ENCODE measurements at regions not wholly inside any gene's neighbourhood (a gene's known extent, or its start where the extent isn't known, plus 50 kb on each side); places are given as distances from the start of the nearest gene placed in this dataset.

DNA sequence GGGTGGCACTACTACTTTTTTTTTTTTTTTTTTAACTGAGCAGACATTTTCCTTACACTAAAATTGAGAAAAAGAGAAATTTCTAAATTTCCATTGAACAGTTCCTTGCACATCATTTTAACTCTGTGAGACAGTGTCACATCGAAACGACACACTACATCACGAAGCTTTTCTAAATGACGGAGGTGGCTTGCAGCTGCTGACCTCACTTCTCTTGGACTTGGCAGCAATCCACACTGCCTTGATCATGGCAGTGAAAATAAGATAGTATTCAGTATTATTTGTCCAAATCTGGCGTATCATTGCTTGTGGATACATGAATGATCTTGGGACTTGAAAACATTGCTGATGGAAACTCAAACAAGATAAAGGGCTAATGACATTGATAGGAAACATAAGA lies 80.3 kb upstream of the CYYR1 start:
- DNase-seq (ENCODE audit: low read depth), result no peak
- Histone ChIP-seq H3K79me2 (ENCODE audit: insufficient read depth, low read length) (no peaks in the 10 kb centered on the region), H4K20me1 (ENCODE audit: insufficient read depth, low read length) (no peaks in the 10 kb centered on the region), H3K27me3 (ENCODE audit: insufficient read depth, low read length) (no peaks in the 10 kb centered on the region), H3K9ac (ENCODE audit: low read length) (no peak overlapping the region), H3K27ac (ENCODE audit: low read depth, low read length) (no peak overlapping the region), H3K36me3 (ENCODE audit: insufficient read depth, low read length) (no peaks in the 10 kb centered on the region), H3K9me3 (ENCODE audit: insufficient read depth, low read depth, low read length) (no peaks in the 10 kb centered on the region), H3K4me3 (ENCODE audit: insufficient read depth, low read depth, low read length) (no peak overlapping the region), H3K4me2 (ENCODE audit: low read length) (no peak overlapping the region), H3K4me1 (ENCODE audit: insufficient read depth, low read length) (no peaks in the 10 kb centered on the region), H2AFZ (ENCODE audit: low read depth, low read length) (no peak overlapping the region)
- H3K27me3 Mint-ChIP-seq (ENCODE audit: low read depth, unreplicated experiment), result peaks cover 1% of the 10 kb centered on the region
- no peaks in the 10 kb centered on the region for H3K9me3 Mint-ChIP-seq (ENCODE audit: unreplicated experiment)
- H3K36me3 Mint-ChIP-seq (ENCODE audit: low read depth, unreplicated experiment), result peaks cover 2% of the 10 kb centered on the region
- no peaks in the 10 kb centered on the region for H3K4me1 Mint-ChIP-seq (ENCODE audit: low read depth, unreplicated experiment)
- TF ChIP-seq EZH2 (IDR thresholded peaks at IDR 0.05; ENCODE audit: insufficient read depth, low read length), result no peak
- TF ChIP-seq, protein P1, sequence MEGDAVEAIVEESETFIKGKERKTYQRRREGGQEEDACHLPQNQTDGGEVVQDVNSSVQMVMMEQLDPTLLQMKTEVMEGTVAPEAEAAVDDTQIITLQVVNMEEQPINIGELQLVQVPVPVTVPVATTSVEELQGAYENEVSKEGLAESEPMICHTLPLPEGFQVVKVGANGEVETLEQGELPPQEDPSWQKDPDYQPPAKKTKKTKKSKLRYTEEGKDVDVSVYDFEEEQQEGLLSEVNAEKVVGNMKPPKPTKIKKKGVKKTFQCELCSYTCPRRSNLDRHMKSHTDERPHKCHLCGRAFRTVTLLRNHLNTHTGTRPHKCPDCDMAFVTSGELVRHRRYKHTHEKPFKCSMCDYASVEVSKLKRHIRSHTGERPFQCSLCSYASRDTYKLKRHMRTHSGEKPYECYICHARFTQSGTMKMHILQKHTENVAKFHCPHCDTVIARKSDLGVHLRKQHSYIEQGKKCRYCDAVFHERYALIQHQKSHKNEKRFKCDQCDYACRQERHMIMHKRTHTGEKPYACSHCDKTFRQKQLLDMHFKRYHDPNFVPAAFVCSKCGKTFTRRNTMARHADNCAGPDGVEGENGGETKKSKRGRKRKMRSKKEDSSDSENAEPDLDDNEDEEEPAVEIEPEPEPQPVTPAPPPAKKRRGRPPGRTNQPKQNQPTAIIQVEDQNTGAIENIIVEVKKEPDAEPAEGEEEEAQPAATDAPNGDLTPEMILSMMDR (IDR thresholded peaks at IDR 0.05; ENCODE audit: insufficient read depth, low read depth, low read length), result no peak
- no peak overlapping the region for H3K27ac Mint-ChIP-seq (ENCODE audit: unreplicated experiment)
- FAIRE-seq, result no peak
- no peak overlapping the region for H3K4me3 Mint-ChIP-seq (ENCODE audit: unreplicated experiment)

- no peaks in the 10 kb centered on the region for H3K9me3 ChIP-seq (ENCODE audit: insufficient read depth, low read depth, low read length)
- Mint-ChIP-seq H3K27me3 (ENCODE audit: low read depth, unreplicated experiment) (peaks cover 1% of the 10 kb centered on the region), H3K4me1 (ENCODE audit: low read depth, unreplicated experiment) (no peaks in the 10 kb centered on the region), H3K9me3 (ENCODE audit: unreplicated experiment) (no peaks in the 10 kb centered on the region), H3K36me3 (ENCODE audit: low read depth, unreplicated experiment) (peaks cover 2% of the 10 kb centered on the region), H3K27ac (ENCODE audit: unreplicated experiment) (no peak overlapping the region), H3K4me3 (ENCODE audit: unreplicated experiment) (no peak overlapping the region)
- TF ChIP-seq EZH2 (IDR thresholded peaks at IDR 0.05; ENCODE audit: insufficient read depth, low read length), result no peak
- TF ChIP-seq, protein P1 (IDR thresholded peaks at IDR 0.05; ENCODE audit: insufficient read depth, low read depth, low read length), result no peak
- DNase-seq (ENCODE audit: low read depth), result no peak
- no peaks in the 10 kb centered on the region for H3K36me3 ChIP-seq (ENCODE audit: insufficient read depth, low read length)
- H3K9ac ChIP-seq (ENCODE audit: low read length), result no peak overlapping the region
- no peaks in the 10 kb centered on the region for H3K79me2 ChIP-seq (ENCODE audit: insufficient read depth, low read length)
- no peak overlapping the region for H3K4me3 ChIP-seq (ENCODE audit: insufficient read depth, low read depth, low read length)
- no peaks in the 10 kb centered on the region for H3K27me3 ChIP-seq (ENCODE audit: insufficient read depth, low read length)
- H3K4me2 ChIP-seq (ENCODE audit: low read length), result no peak overlapping the region
- no peak for FAIRE-seq
- H3K4me1 ChIP-seq (ENCODE audit: insufficient read depth, low read length), result no peaks in the 10 kb centered on the region
- H2AFZ ChIP-seq (ENCODE audit: low read depth, low read length), result no peak overlapping the region
- H3K27ac ChIP-seq (ENCODE audit: low read depth, low read length), result no peak overlapping the region
- H4K20me1 ChIP-seq (ENCODE audit: insufficient read depth, low read length), result no peaks in the 10 kb centered on the region
Observed at GRCh38 chr21:26652854-26653253, 79.8 kb upstream of the CYYR1 start.

DNA sequence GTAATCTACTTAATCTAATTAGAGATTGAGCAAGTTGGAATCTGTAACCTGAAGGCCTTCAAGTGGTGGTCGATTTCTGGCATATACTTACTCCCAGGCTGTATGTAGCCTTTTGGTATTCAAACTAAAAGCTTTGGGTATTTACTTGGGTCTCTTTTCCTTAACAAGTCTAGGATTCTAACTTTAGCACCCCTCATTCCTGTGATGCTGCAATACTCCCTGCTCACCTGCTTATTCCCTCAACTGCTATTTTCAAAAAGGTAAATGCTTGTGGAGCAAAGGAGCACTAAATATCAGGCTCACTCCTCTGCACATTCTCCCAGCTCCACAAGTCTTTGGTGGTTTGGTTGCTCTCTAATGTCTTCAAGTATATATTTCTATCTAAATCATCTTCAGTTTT lies 68.0 kb upstream of the CYYR1 start:
- no peak overlapping the region for H3K4me3 Mint-ChIP-seq (ENCODE audit: unreplicated experiment)
- H3K27ac Mint-ChIP-seq (ENCODE audit: unreplicated experiment), result no peak overlapping the region
- H3K36me3 Mint-ChIP-seq (ENCODE audit: low read depth, unreplicated experiment), result no peaks in the 10 kb centered on the region
- DNase-seq (ENCODE audit: low read depth) (no peak), FAIRE-seq (no peak)
- no peaks in the 10 kb centered on the region for H3K4me1 Mint-ChIP-seq (ENCODE audit: low read depth, unreplicated experiment)
- Histone ChIP-seq H3K4me2 (ENCODE audit: low read length) (no peak overlapping the region), H3K79me2 (ENCODE audit: insufficient read depth, low read length) (no peaks in the 10 kb centered on the region), H3K4me1 (ENCODE audit: insufficient read depth, low read length) (no peaks in the 10 kb centered on the region), H3K9me3 (ENCODE audit: insufficient read depth, low read depth, low read length) (no peaks in the 10 kb centered on the region), H2AFZ (ENCODE audit: low read depth, low read length) (no peak overlapping the region), H3K27me3 (ENCODE audit: insufficient read depth, low read length) (no peaks in the 10 kb centered on the region), H4K20me1 (ENCODE audit: insufficient read depth, low read length) (no peaks in the 10 kb centered on the region), H3K4me3 (ENCODE audit: insufficient read depth, low read depth, low read length) (no peak overlapping the region), H3K36me3 (ENCODE audit: insufficient read depth, low read length) (no peaks in the 10 kb centered on the region), H3K27ac (ENCODE audit: low read depth, low read length) (no peak overlapping the region), H3K9ac (ENCODE audit: low read length) (no peak overlapping the region)
- peaks cover 7% of the 10 kb centered on the region for H3K9me3 Mint-ChIP-seq (ENCODE audit: unreplicated experiment)
- TF ChIP-seq, protein P1 (IDR thresholded peaks at IDR 0.05; ENCODE audit: insufficient read depth, low read depth, low read length), result no peak
- TF ChIP-seq EZH2 (IDR thresholded peaks at IDR 0.05; ENCODE audit: insufficient read depth, low read length), result no peak
- H3K27me3 Mint-ChIP-seq (ENCODE audit: low read depth, unreplicated experiment), result peaks cover 3% of the 10 kb centered on the region
